ENCODE measurements at regions not wholly inside any gene's neighbourhood (a gene's known extent, or its start where the extent isn't known, plus 50 kb on each side); places are given as distances from the start of the nearest gene placed in this dataset.

GRCh38 chr1:147837129-147837963 lies 65.2 kb upstream of the GJA8 start:
- no peak for ATAC-seq
- H3K4me1 ChIP-seq: no peaks in the 10 kb centered on the region
- no peak for DNase-seq
- no peaks in the 10 kb centered on the region for H3K27me3 ChIP-seq
- no peak overlapping the region for H3K4me3 ChIP-seq
- no peaks in the 10 kb centered on the region for H3K9me3 ChIP-seq
- WGBS, 2 donors: 47% methylated on average over 11 of the region's 11 CpGs
- TF ChIP-seq POLR2A (IDR thresholded peaks at IDR 0.05): no peak
- no peak for TF ChIP-seq CTCF (IDR thresholded peaks at IDR 0.05)
- no peak overlapping the region for H3K27ac ChIP-seq
- intact Hi-C loops (cut with DNase I): no loop called here
- H3K36me3 ChIP-seq (replicated peaks in 1 of 2; ENCODE audit: insufficient read depth in 1 of 2, low read depth in 2 of 2): no peaks in the 10 kb centered on the region

GRCh38 chr1:147837964-147838292 lies 64.7 kb upstream of the GJA8 start:
- DNase-seq: no peak
- ATAC-seq: no peak
- H3K4me3 ChIP-seq: no peak overlapping the region
- H3K9me3 ChIP-seq: no peaks in the 10 kb centered on the region
- H3K27me3 ChIP-seq: no peaks in the 10 kb centered on the region
- intact Hi-C loops (cut with DNase I): no loop called here
- 36 to 40% methylated on average over 2 of the region's 2 CpGs for WGBS, 2 donors
- H3K36me3 ChIP-seq (replicated peaks in 1 of 2; ENCODE audit: insufficient read depth in 1 of 2, low read depth in 2 of 2): no peaks in the 10 kb centered on the region
- H3K27ac ChIP-seq: no peak overlapping the region
- TF ChIP-seq POLR2A (IDR thresholded peaks at IDR 0.05) (no peak), CTCF (IDR thresholded peaks at IDR 0.05) (no peak)
- no peaks in the 10 kb centered on the region for H3K4me1 ChIP-seq

- Histone ChIP-seq H3K4me3 (no peak overlapping the region), H3K27ac (no peak overlapping the region), H3K4me1 (no peaks in the 10 kb centered on the region), H3K36me3 (replicated peaks in 1 of 2; ENCODE audit: insufficient read depth in 1 of 2, low read depth in 2 of 2) (no peaks in the 10 kb centered on the region), H3K9me3 (no peaks in the 10 kb centered on the region), H3K27me3 (no peaks in the 10 kb centered on the region)
- TF ChIP-seq POLR2A (IDR thresholded peaks at IDR 0.05) (no peak), CTCF (IDR thresholded peaks at IDR 0.05) (no peak)
- DNase-seq (no peak), ATAC-seq (no peak)
- intact Hi-C loops (cut with DNase I): no loop called here
- 96% methylated on average over 4 of the region's 4 CpGs; no CpG with 5 or more reads in 1 of the 2 donors for WGBS, 2 donors
These were observed 61.7 kb upstream of the GJA8 start for GRCh38 chr1:147840909-147841308.

- ATAC-seq: no peak
- no peaks in the 10 kb centered on the region for H3K9me3 ChIP-seq
- intact Hi-C loops (cut with DNase I): no loop called here
- no peaks in the 10 kb centered on the region for H3K4me1 ChIP-seq
- no peaks in the 10 kb centered on the region for H3K36me3 ChIP-seq (replicated peaks in 1 of 2; ENCODE audit: insufficient read depth in 1 of 2, low read depth in 2 of 2)
- no peak overlapping the region for H3K27ac ChIP-seq
- H3K27me3 ChIP-seq: no peaks in the 10 kb centered on the region
- WGBS, 2 donors: 78 to 96% methylated on average over 7 to 8 of the region's 8 CpGs
- no peak overlapping the region for H3K4me3 ChIP-seq
- DNase-seq: no peak
- TF ChIP-seq POLR2A (IDR thresholded peaks at IDR 0.05): no peak
- TF ChIP-seq CTCF (IDR thresholded peaks at IDR 0.05): no peak
These were observed 60.0 kb upstream of the GJA8 start for GRCh38 chr1:147842578-147842977.

- 62% methylated on average over 3 of the region's 3 CpGs for WGBS, 2 donors
- ATAC-seq: no peak
- intact Hi-C loops (cut with DNase I): no loop called here
These were observed 59.1 kb upstream of the GJA8 start for GRCh38 chr1:147843486-147843885.

More at GRCh38 chr1:147843486-147843885, 59.1 kb upstream of the GJA8 start:
- DNase-seq: no peak
- Histone ChIP-seq H3K27me3 (no peaks in the 10 kb centered on the region), H3K27ac (no peak overlapping the region), H3K4me3 (no peak overlapping the region), H3K9me3 (no peaks in the 10 kb centered on the region), H3K4me1 (no peaks in the 10 kb centered on the region), H3K36me3 (replicated peaks in 1 of 2; ENCODE audit: insufficient read depth in 1 of 2, low read depth in 2 of 2) (no peaks in the 10 kb centered on the region)
- TF ChIP-seq CTCF (IDR thresholded peaks at IDR 0.05) (no peak), POLR2A (IDR thresholded peaks at IDR 0.05) (no peak)

Measured in body of pancreas (tissue), 4 donors.